HepG2 (cell line): ENCODE measurements at regions not wholly inside any gene's neighbourhood (a gene's known extent, or its start where the extent isn't known, plus 50 kb on each side); places are given as distances from the start of the nearest gene placed in this dataset.

ENCODE experiments used
- ATAC-seq: fragments of 200-7000 bp; cut with Tn5 transposase; 3 replicates; pipeline ENCODE4 v1.9.1; 2020; ENCODE audit warnings: mild to moderate bottlenecking, moderate library complexity
- BruUV-seq: library from RNA; stranded (reverse); fragments of 400-500 nt; replicated peaks from 2 replicates; lab custom pipeline; 2021; lab: Mats Ljungman, UMichigan
- CTCF ChIA-PET: fragments of 300-600 bp; formaldehyde crosslinking; extraction: SDS; loops from one replicate; lab custom pipeline; 2021; ENCODE audit warnings: low total read pairs, inconsistent platforms, low intra/inter-chr PET ratio; lab: Yijun Ruan, JAX
- POLR2A ChIA-PET: fragments of 350-600 bp; sonication (Branson Sonifier 250); formaldehyde crosslinking; loops from one replicate; lab custom pipeline; 2020; ENCODE audit warnings: antibody characterized with exemption, inconsistent platforms; lab: Yijun Ruan, JAX
- DNase-seq: peaks from one replicate; pipeline ENCODE4 v3.0.0-alpha.2; 2015; ENCODE audit warnings: low spot score
- FAIRE-seq: peaks from 3 replicates; lab custom pipeline; 2011; peaks lifted over from hg19 to GRCh38; lab: Jason Lieb, UNC
- H2AFZ ChIP-seq: one replicate; pipeline ENCODE4 v1.6.1; 2011; ENCODE audit warnings: low read length, inconsistent platforms
- H3K27ac ChIP-seq: fragments of 300-600 bp; 3 replicates; pipeline ENCODE4 v1.8.0; 2011; ENCODE audit warnings: mixed run types, mild to moderate bottlenecking, mixed read lengths, low read length, inconsistent platforms; ENCODE audit not compliant: insufficient read depth; ENCODE audit errors: extremely low read length
- H3K27me3 ChIP-seq, 2 experiments: fragments of 200-600 bp in 1 of 2; 2 replicates in 1 of 2; 3 replicates in 1 of 2; pipeline versions ENCODE4 v1.6.0 to v1.8.0; 2011; ENCODE audit warnings: low read length in 2 of 2, mild to moderate bottlenecking in 2 of 2, moderate library complexity in 2 of 2, inconsistent platforms in 1 of 2; ENCODE audit not compliant: insufficient read depth in 2 of 2, control insufficient read depth in 1 of 2
- H3K36me3 ChIP-seq, 2 experiments: fragments of 200-600 bp in 1 of 2; replicated peaks in 1 of 2; 2 replicates in 1 of 2; 3 replicates in 1 of 2; pipeline versions ENCODE4 v1.5.1 to v1.8.0; 2011; ENCODE audit warnings: low read length in 2 of 2, inconsistent platforms in 1 of 2; ENCODE audit not compliant: insufficient read depth in 2 of 2, control insufficient read depth in 1 of 2
- H3K4me1 ChIP-seq: 2 replicates; pipeline ENCODE4 v1.5.1; 2012; ENCODE audit warnings: low read length, inconsistent platforms; ENCODE audit not compliant: insufficient read depth
- H3K4me2 ChIP-seq: 2 replicates; pipeline ENCODE4 v1.6.0; 2011; ENCODE audit warnings: low read depth, low read length, inconsistent platforms
- H3K4me3 ChIP-seq, 3 experiments: fragments of 200-600 bp in 1 of 3; sonication (generic), shearing (Covaris generic) in 1 of 3; replicated peaks in 1 of 3; 2 replicates each; pipeline ENCODE4 v1.5.1; 2011 to 2016; ENCODE audit warnings: low read length in 3 of 3, inconsistent platforms in 2 of 3, low read depth in 2 of 3, mild to moderate bottlenecking in 2 of 3, control low read depth in 1 of 3, mixed read lengths in 1 of 3; ENCODE audit not compliant: insufficient read depth in 1 of 3
- H3K79me2 ChIP-seq: one replicate; pipeline ENCODE4 v1.6.1; 2011; ENCODE audit warnings: low read length, inconsistent platforms; ENCODE audit not compliant: insufficient read depth
- H3K9ac ChIP-seq: 2 replicates; pipeline ENCODE4 v1.6.0; 2011; ENCODE audit warnings: mild to moderate bottlenecking, low read depth, low read length, inconsistent platforms; ENCODE audit not compliant: insufficient read depth
- H3K9me3 ChIP-seq: 2 replicates; pipeline ENCODE4 v1.5.1; 2012; ENCODE audit warnings: mild to moderate bottlenecking, low read length
- H4K20me1 ChIP-seq: 2 replicates; pipeline ENCODE4 v1.6.0; 2011; ENCODE audit warnings: inconsistent platforms, mild to moderate bottlenecking, low read length, moderate library complexity; ENCODE audit not compliant: insufficient read depth
- HIVEP1 ChIP-seq: sonication (generic); formaldehyde crosslinking; IDR thresholded peaks from 2 replicates; pipeline ENCODE4 v1.4.0; 2020; ENCODE audit warnings: mild to moderate bottlenecking, missing genetic modification reagents
- HMG20B ChIP-seq: conservative IDR thresholded peaks from 2 replicates; pipeline ENCODE4 v1.6.1; 2016; ENCODE audit warnings: missing genetic modification reagents, missing compliant biosample characterization
- JUNB ChIP-seq: sonication (generic); formaldehyde crosslinking; IDR thresholded peaks from 2 replicates; pipeline ENCODE4 v1.8.0; 2022; ENCODE audit warnings: missing genetic modification reagents, mild to moderate bottlenecking, borderline replicate concordance
- RARA ChIP-seq: IDR thresholded peaks from 2 replicates; pipeline ENCODE4 v1.6.1; 2016; ENCODE audit warnings: missing genetic modification reagents, missing compliant biosample characterization
- ZBTB21 ChIP-seq: sonication (generic); formaldehyde crosslinking; IDR thresholded peaks from 2 replicates; pipeline ENCODE4 v1.4.0; 2020; ENCODE audit warnings: missing genetic modification reagents
- ZBTB44 ChIP-seq: sonication (generic); formaldehyde crosslinking; IDR thresholded peaks from 2 replicates; pipeline ENCODE4 v1.4.0; 2020; ENCODE audit warnings: missing genetic modification reagents
- WGBS: methylation state at CpG from one replicate; pipeline ENCODE4 v1.1.6; 2017; ENCODE audit warnings: low lambda C conversion rate; 5-methylcytosine and 5-hydroxymethylcytosine counted together
- in situ Hi-C: cut with HindIII; loops from 2 replicates; pipeline ENCODE4 v1.10.0; 2017; ENCODE audit warnings: low pct_unique_long_range_greater_than_20kb; ENCODE audit not compliant: extremely low pct_ligation_motif_present
- intact Hi-C: fragments of 100-400 bp; cut with micrococcal nuclease; formaldehyde crosslinking; loops from one replicate; pipeline ENCODE4 v1.10.0; 2022; ENCODE audit not compliant: unreplicated experiment

- no peak for TF ChIP-seq HMG20B
- TF ChIP-seq HIVEP1 (CRISPR knock-in tag) = no peak
- no peak for TF ChIP-seq ZBTB44
- TF ChIP-seq, all 625 proteins: peak for 0
Measured at GRCh38 chr3:182725372-182726251, 67.7 kb upstream of the ATP11B start (continued).

GRCh38 chr3:182726258-182727142 is 66.8 kb upstream of the ATP11B start:
- ChIA-PET CTCF (no interaction called here), POLR2A (no interaction called here)
- no peak overlapping the region for H3K4me3 ChIP-seq
- H2AFZ ChIP-seq = no peak overlapping the region
- H3K79me2 ChIP-seq = no peaks in the 10 kb centered on the region
- in situ Hi-C loops (no loop called here), intact Hi-C loops (no loop called here)
- H3K4me1 ChIP-seq = peaks cover 11% of the 10 kb centered on the region
- H3K9ac ChIP-seq = no peak overlapping the region
- ATAC-seq (no peak), FAIRE-seq (no peak), DNase-seq (no peak)
- H4K20me1 ChIP-seq = no peaks in the 10 kb centered on the region
- 34% methylated on average over 10 of the region's 10 CpGs for WGBS
- no peaks in the 10 kb centered on the region for H3K9me3 ChIP-seq
- BruUV-seq = no TSS peak
- TF ChIP-seq JUNB (no peak), RARA (no peak), ZBTB21 (CRISPR knock-in tag) (no peak)
- peaks cover 0 to 23% of the 10 kb centered on the region in 2 experiments; a peak in 2 of 5 replicates for H3K27me3 ChIP-seq
- no peaks in the 10 kb centered on the region for H3K36me3 ChIP-seq
- H3K4me2 ChIP-seq = no peak overlapping the region
- H3K27ac ChIP-seq = no peak overlapping the region
